Sigmoid colon (tissue), 6 donors: ENCODE measurements at regions not wholly inside any gene's neighbourhood (a gene's known extent, or its start where the extent isn't known, plus 50 kb on each side); places are given as distances from the start of the nearest gene placed in this dataset.

Experiments
- DNase-seq: peaks from one replicate; pipeline ENCODE4 v3.0.0-alpha.2; 2019
- H3K27ac ChIP-seq, 4 donors: fragments of 200-600 bp; sonication (generic); one replicate each; pipeline ENCODE4 v1.5.1; 2016 to 2019; ENCODE audit warnings: mild to moderate bottlenecking in 1 of 4
- H3K27me3 ChIP-seq, 3 donors: fragments of 200-600 bp; sonication (generic); one replicate each; pipeline ENCODE4 v1.5.1; 2019; ENCODE audit warnings: mild to moderate bottlenecking in 1 of 3
- H3K36me3 ChIP-seq, 4 donors: fragments of 200-600 bp; sonication (generic); one replicate each; pipeline ENCODE4 v1.5.1; 2016 to 2019
- H3K4me1 ChIP-seq, 4 donors: fragments of 200-600 bp; sonication (generic); one replicate each; pipeline ENCODE4 v1.5.1; 2017 to 2019
- H3K4me3 ChIP-seq, 4 donors: fragments of 200-600 bp; sonication (generic); one replicate each; pipeline ENCODE4 v1.5.1; 2017 to 2019; ENCODE audit warnings: mild to moderate bottlenecking in 2 of 4, moderate library complexity in 1 of 4
- H3K9me3 ChIP-seq, 4 donors: fragments of 200-600 bp in 3 of 4; sonication (generic) in 3 of 4; one replicate each; pipeline versions ENCODE4 v1.5.1 to v1.6.1; 2013 to 2019
- CTCF ChIP-seq, 4 experiments: fragments of 450-650 bp in 3 of 4; fragments of 200-600 bp in 1 of 4; IDR thresholded peaks; one replicate each; pipeline ENCODE4 v1.5.1; 2016 to 2019; ENCODE audit warnings: antibody characterized with exemption in 4 of 4, mild to moderate bottlenecking in 3 of 4, moderate library complexity in 2 of 4
- EP300 ChIP-seq, 4 donors: sonication (generic); formaldehyde crosslinking; IDR thresholded peaks; one replicate each; pipeline ENCODE4 v1.6.1; 2017; ENCODE audit warnings: antibody characterized with exemption in 4 of 4
- POLR2A ChIP-seq, 2 donors: fragments of 450-650 bp; IDR thresholded peaks; one replicate each; pipeline ENCODE4 v1.6.1; 2016; ENCODE audit warnings: antibody characterized with exemption in 2 of 2, mild to moderate bottlenecking in 2 of 2, moderate library complexity in 2 of 2
- POLR2AphosphoS5 ChIP-seq, 4 donors: sonication (generic); formaldehyde crosslinking; IDR thresholded peaks; one replicate each; pipeline ENCODE4 v1.6.1; 2017; ENCODE audit warnings: antibody characterized with exemption in 4 of 4
- WGBS, 2 donors: extraction: QIAGEN DNeasy Blood & Tissue Kit; methylation state at CpG; one replicate each; pipeline ENCODE4 v1.1.7; 2013; 5-methylcytosine and 5-hydroxymethylcytosine counted together
- intact Hi-C: fragments of 100-400 bp; cut with DNase I; formaldehyde crosslinking; loops from one replicate; pipeline ENCODE4 v1.15.1; 2023
- donor health status: healthy with polysubstance abuse.
- donor health status: healthy.

- no peak for DNase-seq
Measured at GRCh38 chr5:4553978-4554377, 586.2 kb upstream of the ADAMTS16 start.

GRCh38 chr5:4555725-4556285 lies 584.3 kb upstream of the ADAMTS16 start:
- H3K27me3 ChIP-seq, result no peaks in the 10 kb centered on the region
- no peaks in the 10 kb centered on the region for H3K4me1 ChIP-seq
- H3K9me3 ChIP-seq, result no peaks in the 10 kb centered on the region
- no peaks in the 10 kb centered on the region for H3K36me3 ChIP-seq
- TF ChIP-seq EP300 (IDR thresholded peaks at IDR 0.05) (no peak), POLR2A (IDR thresholded peaks at IDR 0.05) (no peak), POLR2AphosphoS5 (IDR thresholded peaks at IDR 0.05) (no peak), CTCF (IDR thresholded peaks at IDR 0.05) (no peak)
- intact Hi-C loops, result no loop called here
- DNase-seq, result no peak
- H3K4me3 ChIP-seq, result no peak overlapping the region
- WGBS, 2 donors, result 84 to 87% methylated on average over 13 of the region's 13 CpGs
- H3K27ac ChIP-seq, result no peak overlapping the region

More at GRCh38 chr5:4553978-4554377, 586.2 kb upstream of the ADAMTS16 start:
- no peaks in the 10 kb centered on the region for H3K9me3 ChIP-seq
- no peak for TF ChIP-seq POLR2AphosphoS5 (IDR thresholded peaks at IDR 0.05)
- TF ChIP-seq POLR2A (IDR thresholded peaks at IDR 0.05), result no peak
- no peak for TF ChIP-seq EP300 (IDR thresholded peaks at IDR 0.05)
- no peak for TF ChIP-seq CTCF (IDR thresholded peaks at IDR 0.05)
- H3K27ac ChIP-seq, result no peak overlapping the region
- H3K4me1 ChIP-seq, result no peaks in the 10 kb centered on the region
- WGBS, 2 donors, result 57 to 61% methylated on average over 6 of the region's 6 CpGs
- no peaks in the 10 kb centered on the region for H3K27me3 ChIP-seq
- intact Hi-C loops, result no loop called here
- H3K4me3 ChIP-seq, result no peak overlapping the region
- H3K36me3 ChIP-seq, result no peaks in the 10 kb centered on the region

GRCh38 chr5:4561403-4561802 lies 578.7 kb upstream of the ADAMTS16 start:
- no peak for DNase-seq
- Histone ChIP-seq H3K27me3 (no peaks in the 10 kb centered on the region), H3K9me3 (peaks cover 0 to 11% (median 0%) of the 10 kb centered on the region in 4 donors), H3K27ac (no peak overlapping the region), H3K4me3 (no peak overlapping the region), H3K36me3 (no peaks in the 10 kb centered on the region), H3K4me1 (no peaks in the 10 kb centered on the region)
- TF ChIP-seq CTCF (IDR thresholded peaks at IDR 0.05) (no peak), POLR2AphosphoS5 (IDR thresholded peaks at IDR 0.05) (no peak), EP300 (IDR thresholded peaks at IDR 0.05) (no peak), POLR2A (IDR thresholded peaks at IDR 0.05) (no peak)
- 72 to 77% methylated on average over 4 of the region's 4 CpGs for WGBS, 2 donors
- intact Hi-C loops, result no loop called here

- H3K4me3 ChIP-seq, result no peak overlapping the region
- no peaks in the 10 kb centered on the region for H3K36me3 ChIP-seq
- 54 to 69% methylated on average over 4 of the region's 4 CpGs for WGBS, 2 donors
- intact Hi-C loops, result no loop called here
- H3K27me3 ChIP-seq, result no peaks in the 10 kb centered on the region
- H3K4me1 ChIP-seq, result no peaks in the 10 kb centered on the region
- TF ChIP-seq CTCF (IDR thresholded peaks at IDR 0.05), result no peak
- no peak for TF ChIP-seq POLR2A (IDR thresholded peaks at IDR 0.05)
- no peak for TF ChIP-seq EP300 (IDR thresholded peaks at IDR 0.05)
- TF ChIP-seq POLR2AphosphoS5 (IDR thresholded peaks at IDR 0.05), result no peak
- DNase-seq, result no peak
- peaks cover 0 to 11% (median 0%) of the 10 kb centered on the region in 4 donors for H3K9me3 ChIP-seq
- no peak overlapping the region for H3K27ac ChIP-seq
Measured at GRCh38 chr5:4563400-4563799, 576.7 kb upstream of the ADAMTS16 start.
